ENCODE measurements at regions not wholly inside any gene's neighbourhood (a gene's known extent, or its start where the extent isn't known, plus 50 kb on each side); places are given as distances from the start of the nearest gene placed in this dataset.

DNA sequence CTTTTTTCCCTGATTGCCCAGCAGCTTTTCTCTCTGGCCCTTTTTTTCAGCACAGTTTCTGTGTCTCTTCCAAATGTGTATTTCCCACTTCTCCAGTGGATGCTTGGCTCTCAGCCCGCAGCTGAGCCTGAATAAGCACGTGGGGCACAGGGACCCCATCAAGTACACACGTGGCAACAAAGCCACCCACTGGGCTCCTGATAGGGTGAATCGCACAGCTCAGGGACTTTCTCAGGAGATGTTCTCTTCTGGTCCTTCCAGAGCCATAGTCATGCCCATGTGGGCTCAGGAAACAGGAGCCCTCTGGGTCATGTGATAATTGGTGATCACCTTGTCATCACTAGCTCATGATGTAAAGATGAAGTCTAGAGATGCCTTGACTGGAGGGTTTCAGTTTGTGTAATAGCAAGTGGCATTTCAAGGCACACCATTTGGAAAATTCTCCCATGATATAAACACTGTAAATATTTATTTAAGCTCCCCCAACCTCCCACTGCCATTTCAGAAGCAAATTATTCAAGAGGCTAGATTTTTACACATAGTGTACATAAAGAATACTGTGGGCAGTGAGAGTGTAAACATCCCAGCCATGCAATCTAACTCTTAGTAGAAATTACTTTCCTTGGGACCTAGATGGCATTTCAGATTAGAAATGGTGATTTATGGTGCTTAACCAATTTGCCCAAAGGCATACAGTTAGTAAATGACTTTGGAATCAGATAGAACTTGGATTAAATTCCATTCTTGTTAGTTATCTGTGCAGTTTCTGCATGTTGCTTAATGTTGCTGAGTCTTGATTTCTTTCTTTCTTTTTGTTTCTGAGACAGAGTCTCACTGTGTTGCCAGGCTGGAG is 597.5 kb downstream of the SLC4A3 start:
- no peak for TF ChIP-seq POLR2A (IDR thresholded peaks at IDR 0.05)
- TF ChIP-seq, protein P1, sequence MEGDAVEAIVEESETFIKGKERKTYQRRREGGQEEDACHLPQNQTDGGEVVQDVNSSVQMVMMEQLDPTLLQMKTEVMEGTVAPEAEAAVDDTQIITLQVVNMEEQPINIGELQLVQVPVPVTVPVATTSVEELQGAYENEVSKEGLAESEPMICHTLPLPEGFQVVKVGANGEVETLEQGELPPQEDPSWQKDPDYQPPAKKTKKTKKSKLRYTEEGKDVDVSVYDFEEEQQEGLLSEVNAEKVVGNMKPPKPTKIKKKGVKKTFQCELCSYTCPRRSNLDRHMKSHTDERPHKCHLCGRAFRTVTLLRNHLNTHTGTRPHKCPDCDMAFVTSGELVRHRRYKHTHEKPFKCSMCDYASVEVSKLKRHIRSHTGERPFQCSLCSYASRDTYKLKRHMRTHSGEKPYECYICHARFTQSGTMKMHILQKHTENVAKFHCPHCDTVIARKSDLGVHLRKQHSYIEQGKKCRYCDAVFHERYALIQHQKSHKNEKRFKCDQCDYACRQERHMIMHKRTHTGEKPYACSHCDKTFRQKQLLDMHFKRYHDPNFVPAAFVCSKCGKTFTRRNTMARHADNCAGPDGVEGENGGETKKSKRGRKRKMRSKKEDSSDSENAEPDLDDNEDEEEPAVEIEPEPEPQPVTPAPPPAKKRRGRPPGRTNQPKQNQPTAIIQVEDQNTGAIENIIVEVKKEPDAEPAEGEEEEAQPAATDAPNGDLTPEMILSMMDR (IDR thresholded peaks at IDR 0.05), result no peak
